ENCODE measurements at regions not wholly inside any gene's neighbourhood (a gene's known extent, or its start where the extent isn't known, plus 50 kb on each side); places are given as distances from the start of the nearest gene placed in this dataset.

- H3K36me3 Mint-ChIP-seq, result no peaks in the 10 kb centered on the region
- DNase-seq (ENCODE audit: extremely low spot score, unreplicated experiment), result no peak
- H3K27me3 Mint-ChIP-seq, result no peaks in the 10 kb centered on the region
- no peak for TF ChIP-seq CTCF (conservative IDR thresholded peaks at IDR 0.05)
- H3K4me3 Mint-ChIP-seq, result no peak overlapping the region
- peaks cover 4% of the 10 kb centered on the region for H3K4me1 Mint-ChIP-seq (ENCODE audit: unreplicated experiment)
- H3K27ac Mint-ChIP-seq, result no peak overlapping the region
- H3K9me3 Mint-ChIP-seq, result no peaks in the 10 kb centered on the region
Observed at GRCh38 chr3:152177757-152178156, 91.0 kb upstream of the MBNL1 start.

- no peaks in the 10 kb centered on the region for H3K36me3 Mint-ChIP-seq
- no peak overlapping the region for H3K27ac Mint-ChIP-seq
- no peaks in the 10 kb centered on the region for H3K9me3 Mint-ChIP-seq
- no peaks in the 10 kb centered on the region for H3K27me3 Mint-ChIP-seq
- DNase-seq (ENCODE audit: extremely low spot score, unreplicated experiment), result no peak
- no peak overlapping the region for H3K4me3 Mint-ChIP-seq
- TF ChIP-seq CTCF (conservative IDR thresholded peaks at IDR 0.05), result peak; percentile 73
- peaks cover 3% of the 10 kb centered on the region for H3K4me1 Mint-ChIP-seq (ENCODE audit: unreplicated experiment)
Observed at GRCh38 chr3:152183473-152183872, 85.3 kb upstream of the MBNL1 start.

GRCh38 chr3:152184971-152185686 lies 83.6 kb upstream of the MBNL1 start:
- Mint-ChIP-seq H3K36me3 (no peaks in the 10 kb centered on the region), H3K4me1 (ENCODE audit: unreplicated experiment) (peaks cover 3% of the 10 kb centered on the region), H3K27ac (no peak overlapping the region), H3K4me3 (no peak overlapping the region), H3K9me3 (no peaks in the 10 kb centered on the region), H3K27me3 (no peaks in the 10 kb centered on the region)
- TF ChIP-seq CTCF (conservative IDR thresholded peaks at IDR 0.05), result no peak
- no peak for DNase-seq (ENCODE audit: extremely low spot score, unreplicated experiment)

GRCh38 chr3:152185891-152186630 lies 82.7 kb upstream of the MBNL1 start:
- Mint-ChIP-seq H3K27me3 (no peaks in the 10 kb centered on the region), H3K9me3 (no peaks in the 10 kb centered on the region), H3K36me3 (no peaks in the 10 kb centered on the region), H3K4me3 (no peak overlapping the region), H3K27ac (no peak overlapping the region), H3K4me1 (ENCODE audit: unreplicated experiment) (peaks cover 10% of the 10 kb centered on the region)
- no peak for DNase-seq (ENCODE audit: extremely low spot score, unreplicated experiment)
- no peak for TF ChIP-seq CTCF (conservative IDR thresholded peaks at IDR 0.05)

GRCh38 chr3:152190636-152191183 lies 78.0 kb upstream of the MBNL1 start:
- no peaks in the 10 kb centered on the region for H3K9me3 Mint-ChIP-seq
- H3K36me3 Mint-ChIP-seq, result no peaks in the 10 kb centered on the region
- no peak overlapping the region for H3K4me3 Mint-ChIP-seq
- H3K27me3 Mint-ChIP-seq, result no peaks in the 10 kb centered on the region
- no peak overlapping the region for H3K27ac Mint-ChIP-seq
- peaks cover 6% of the 10 kb centered on the region for H3K4me1 Mint-ChIP-seq (ENCODE audit: unreplicated experiment)
- DNase-seq (ENCODE audit: extremely low spot score, unreplicated experiment), result no peak
- no peak for TF ChIP-seq CTCF (conservative IDR thresholded peaks at IDR 0.05)
